Loucy (cell line): ENCODE measurements at regions not wholly inside any gene's neighbourhood (a gene's known extent, or its start where the extent isn't known, plus 50 kb on each side); places are given as distances from the start of the nearest gene placed in this dataset.

ENCODE experiments used
- H2AFZ ChIP-seq: fragments of 200-600 bp; sonication (generic); 2 replicates; pipeline ENCODE4 v1.6.0; 2016; ENCODE audit warnings: antibody characterized with exemption, mild to moderate bottlenecking, low read length, moderate library complexity
- H3F3A ChIP-seq: fragments of 200-600 bp; 2 replicates; pipeline ENCODE4 v1.6.0; 2016; ENCODE audit warnings: antibody characterized with exemption, low read depth, mild to moderate bottlenecking
- H3K27me3 ChIP-seq: fragments of 200-600 bp; sonication (generic); 2 replicates; pipeline ENCODE4 v1.6.1; 2014; ENCODE audit warnings: low read length, mild to moderate bottlenecking; ENCODE audit not compliant: insufficient read depth, poor library complexity, severe bottlenecking
- H3K36me3 ChIP-seq: fragments of 200-600 bp; sonication (generic); 2 replicates; pipeline ENCODE4 v1.6.1; 2016; ENCODE audit warnings: low read length; ENCODE audit not compliant: insufficient read depth
- H3K4me1 ChIP-seq: fragments of 200-600 bp; sonication (generic); 2 replicates; pipeline ENCODE4 v1.5.1; 2014; ENCODE audit warnings: low read length, mild to moderate bottlenecking; ENCODE audit not compliant: insufficient read depth, poor library complexity, severe bottlenecking
- H3K4me2 ChIP-seq: fragments of 200-600 bp; sonication (generic); 2 replicates; pipeline ENCODE4 v1.6.0; 2014; ENCODE audit warnings: antibody characterized with exemption, low read length, low read depth, mild to moderate bottlenecking; ENCODE audit not compliant: poor library complexity, severe bottlenecking
- H3K4me3 ChIP-seq: fragments of 200-600 bp; sonication (generic); 2 replicates; pipeline ENCODE4 v1.5.1; 2014; ENCODE audit warnings: low read length, mild to moderate bottlenecking, mixed read lengths; ENCODE audit not compliant: poor library complexity, severe bottlenecking
- H3K79me2 ChIP-seq: fragments of 200-600 bp; sonication (generic); 2 replicates; pipeline ENCODE4 v1.6.1; 2014; ENCODE audit warnings: low read length; ENCODE audit not compliant: insufficient read depth
- H3K9ac ChIP-seq: fragments of 200-600 bp; sonication (generic); 2 replicates; pipeline ENCODE4 v1.6.0; 2014; ENCODE audit warnings: mild to moderate bottlenecking, low read depth, low read length, moderate library complexity; ENCODE audit not compliant: poor library complexity, severe bottlenecking
- H3K9me2 ChIP-seq: fragments of 200-600 bp; sonication (generic); replicated peaks from 2 replicates; pipeline ENCODE4 v1.6.1; 2016; ENCODE audit warnings: low read depth, low read length, mixed read lengths
- H3K9me3 ChIP-seq: fragments of 200-600 bp; sonication (generic); 2 replicates; pipeline ENCODE4 v1.6.1; 2014; ENCODE audit warnings: mild to moderate bottlenecking, antibody characterized with exemption, low read length, low read depth; ENCODE audit not compliant: insufficient read depth
- H4K20me1 ChIP-seq: fragments of 200-600 bp; sonication (generic); 2 replicates; pipeline ENCODE4 v1.6.0; 2014; ENCODE audit warnings: antibody characterized with exemption, low read length, mild to moderate bottlenecking; ENCODE audit not compliant: insufficient read depth, poor library complexity, severe bottlenecking
- EZH2phosphoT487 ChIP-seq: fragments of 200-600 bp; IDR thresholded peaks from 2 replicates; pipeline ENCODE4 v1.6.1; 2018; ENCODE audit warnings: antibody characterized with exemption, mild to moderate bottlenecking, moderate library complexity, borderline replicate concordance
- TF ChIP-seq, protein P1 (sequence below): fragments of 200-600 bp; sonication (generic); conservative IDR thresholded peaks from 2 replicates; pipeline ENCODE4 v1.5.1; 2014; ENCODE audit warnings: mild to moderate bottlenecking, antibody characterized with exemption, low read length

GRCh38 chr17:36742267-36743000 lies 141.1 kb downstream of the MRM1 start:
- Histone ChIP-seq H4K20me1 (no peaks in the 10 kb centered on the region), H2AFZ (no peak overlapping the region), H3K4me3 (no peak overlapping the region), H3K9ac (no peak overlapping the region), H3K4me1 (no peaks in the 10 kb centered on the region), H3F3A (no peaks in the 10 kb centered on the region), H3K9me2 (no peaks in the 10 kb centered on the region), H3K27me3 (no peaks in the 10 kb centered on the region), H3K9me3 (no peaks in the 10 kb centered on the region), H3K79me2 (no peaks in the 10 kb centered on the region), H3K36me3 (no peaks in the 10 kb centered on the region), H3K4me2 (no peak overlapping the region)
- no peak for TF ChIP-seq EZH2phosphoT487
- TF ChIP-seq, protein P1, sequence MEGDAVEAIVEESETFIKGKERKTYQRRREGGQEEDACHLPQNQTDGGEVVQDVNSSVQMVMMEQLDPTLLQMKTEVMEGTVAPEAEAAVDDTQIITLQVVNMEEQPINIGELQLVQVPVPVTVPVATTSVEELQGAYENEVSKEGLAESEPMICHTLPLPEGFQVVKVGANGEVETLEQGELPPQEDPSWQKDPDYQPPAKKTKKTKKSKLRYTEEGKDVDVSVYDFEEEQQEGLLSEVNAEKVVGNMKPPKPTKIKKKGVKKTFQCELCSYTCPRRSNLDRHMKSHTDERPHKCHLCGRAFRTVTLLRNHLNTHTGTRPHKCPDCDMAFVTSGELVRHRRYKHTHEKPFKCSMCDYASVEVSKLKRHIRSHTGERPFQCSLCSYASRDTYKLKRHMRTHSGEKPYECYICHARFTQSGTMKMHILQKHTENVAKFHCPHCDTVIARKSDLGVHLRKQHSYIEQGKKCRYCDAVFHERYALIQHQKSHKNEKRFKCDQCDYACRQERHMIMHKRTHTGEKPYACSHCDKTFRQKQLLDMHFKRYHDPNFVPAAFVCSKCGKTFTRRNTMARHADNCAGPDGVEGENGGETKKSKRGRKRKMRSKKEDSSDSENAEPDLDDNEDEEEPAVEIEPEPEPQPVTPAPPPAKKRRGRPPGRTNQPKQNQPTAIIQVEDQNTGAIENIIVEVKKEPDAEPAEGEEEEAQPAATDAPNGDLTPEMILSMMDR, result no peak

GRCh38 chr17:36743130-36743529 lies 141.7 kb downstream of the MRM1 start:
- TF ChIP-seq, protein P1, result no peak
- TF ChIP-seq EZH2phosphoT487, result no peak
- Histone ChIP-seq H3F3A (no peaks in the 10 kb centered on the region), H2AFZ (no peak overlapping the region)

DNA sequence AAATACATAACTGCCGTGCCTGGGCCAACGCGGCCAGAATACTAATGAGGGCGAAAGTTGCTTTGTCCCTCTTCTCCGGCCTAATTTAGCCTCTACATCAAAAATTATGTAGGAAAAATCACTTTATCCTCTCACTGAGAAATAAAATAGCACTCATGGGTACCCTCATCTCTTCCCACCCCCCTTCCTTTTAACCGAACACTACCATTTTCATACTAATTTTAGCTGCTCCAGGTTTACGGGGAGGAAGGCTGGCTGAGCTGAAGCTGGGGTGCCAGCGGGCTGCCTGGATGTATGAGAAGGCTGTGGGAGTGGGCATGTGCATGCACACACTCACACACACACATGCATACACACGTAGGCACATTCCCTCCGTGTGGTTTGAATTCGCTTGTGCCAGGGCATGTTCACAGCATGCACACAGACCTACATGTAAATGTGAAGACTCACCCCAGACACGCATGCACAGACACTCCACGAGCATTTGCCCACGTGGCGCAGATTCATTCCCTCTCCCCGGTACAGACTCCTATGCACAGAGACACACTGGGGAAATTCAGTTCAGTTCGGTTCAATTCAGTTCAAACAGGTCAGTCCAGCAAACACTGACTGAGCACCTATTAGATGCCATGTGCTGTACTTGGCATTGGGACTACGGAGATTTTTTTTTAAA lies 145.1 kb downstream of the MRM1 start:
- Histone ChIP-seq H3K9ac (no peak overlapping the region), H4K20me1 (no peaks in the 10 kb centered on the region), H2AFZ (no peak overlapping the region), H3K9me3 (no peaks in the 10 kb centered on the region), H3K4me1 (no peaks in the 10 kb centered on the region), H3K4me2 (no peak overlapping the region), H3K4me3 (no peak overlapping the region), H3K36me3 (no peaks in the 10 kb centered on the region), H3K79me2 (no peaks in the 10 kb centered on the region), H3K9me2 (no peaks in the 10 kb centered on the region), H3K27me3 (no peaks in the 10 kb centered on the region), H3F3A (no peaks in the 10 kb centered on the region)
- TF ChIP-seq EZH2phosphoT487, result no peak

More at GRCh38 chr17:36743130-36743529, 141.7 kb downstream of the MRM1 start:
- Histone ChIP-seq H3K27me3 (no peaks in the 10 kb centered on the region), H4K20me1 (no peaks in the 10 kb centered on the region), H3K4me1 (no peaks in the 10 kb centered on the region), H3K4me2 (no peak overlapping the region), H3K9ac (no peak overlapping the region), H3K4me3 (no peak overlapping the region), H3K9me3 (no peaks in the 10 kb centered on the region), H3K36me3 (no peaks in the 10 kb centered on the region), H3K9me2 (no peaks in the 10 kb centered on the region), H3K79me2 (no peaks in the 10 kb centered on the region)
